Small intestine (tissue), 7 donors: ENCODE measurements at regions not wholly inside any gene's neighbourhood (a gene's known extent, or its start where the extent isn't known, plus 50 kb on each side); places are given as distances from the start of the nearest gene placed in this dataset.

Source experiments
- DNase-seq, 2 donors: peaks; one replicate each; pipeline versions ENCODE4 v3.0.0 to v3.0.0-alpha.2; 2013
- FAIRE-seq: peaks from 2 replicates; lab custom pipeline; 2012; peaks lifted over from hg19 to GRCh38; lab: Jason Lieb, UNC
- H3K27ac ChIP-seq, 3 donors: one replicate each; pipeline ENCODE4 v1.5.1; 2013; ENCODE audit warnings: low read length in 2 of 3, mild to moderate bottlenecking in 2 of 3, control low read depth in 1 of 3, inconsistent platforms in 1 of 3, low read depth in 1 of 3, moderate library complexity in 1 of 3
- H3K27me3 ChIP-seq, 3 donors: one replicate each; pipeline ENCODE4 v1.6.1; 2013; ENCODE audit warnings: low read length in 3 of 3, inconsistent platforms in 1 of 3; ENCODE audit not compliant: control insufficient read depth in 3 of 3, insufficient read depth in 3 of 3
- H3K36me3 ChIP-seq, 3 donors: one replicate each; pipeline ENCODE4 v1.6.1; 2013; ENCODE audit warnings: low read length in 3 of 3, inconsistent platforms in 1 of 3, low read depth in 1 of 3, mild to moderate bottlenecking in 1 of 3, moderate library complexity in 1 of 3; ENCODE audit not compliant: control insufficient read depth in 3 of 3, insufficient read depth in 2 of 3
- H3K4me1 ChIP-seq, 3 donors: one replicate each; pipeline ENCODE4 v1.6.1; 2013; ENCODE audit warnings: low read length in 2 of 3, inconsistent platforms in 1 of 3, low read depth in 1 of 3, mild to moderate bottlenecking in 1 of 3, moderate library complexity in 1 of 3; ENCODE audit not compliant: control insufficient read depth in 3 of 3, insufficient read depth in 2 of 3
- H3K4me3 ChIP-seq, 3 donors: one replicate each; pipeline ENCODE4 v1.5.1; 2013; ENCODE audit warnings: low read length in 3 of 3, control low read depth in 1 of 3, inconsistent platforms in 1 of 3, low read depth in 1 of 3, mild to moderate bottlenecking in 1 of 3, moderate library complexity in 1 of 3
- H3K9me3 ChIP-seq, 2 donors: one replicate each; pipeline ENCODE4 v1.6.1; 2013; ENCODE audit warnings: low read depth in 1 of 2, low read length in 1 of 2; ENCODE audit not compliant: control insufficient read depth in 2 of 2, insufficient read depth in 1 of 2
- WGBS, 3 donors: extraction: QIAGEN DNeasy Blood & Tissue Kit; methylation state at CpG; one replicate each; pipeline ENCODE4 v1.1.7; 2013; 5-methylcytosine and 5-hydroxymethylcytosine counted together
- donor health status: healthy with polysubstance abuse.
- donor health status: control.
- donor health status: control.
- donor health status: Bipolar disorder and iron deficiency.
- donor health status: healthy.

DNA sequence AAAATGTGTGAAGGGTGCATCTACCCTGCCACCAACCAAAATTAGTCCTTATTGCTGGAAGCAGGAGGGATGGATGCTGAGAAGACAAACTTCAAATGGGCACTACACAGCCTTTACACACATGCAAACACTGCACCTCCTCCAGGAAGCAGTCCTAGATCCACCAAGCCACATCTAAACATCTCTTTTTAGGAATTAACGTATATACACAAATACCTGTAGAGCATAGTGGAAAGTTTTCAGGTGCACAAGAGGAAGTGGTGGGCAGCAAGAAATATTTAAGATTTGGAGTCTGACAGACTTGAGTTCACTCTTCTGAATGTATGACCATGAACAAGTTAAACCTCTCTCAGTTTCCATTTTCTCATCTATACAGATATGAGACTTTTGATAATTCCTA lies 456.6 kb upstream of the PROK2 start:
- H3K4me3 ChIP-seq, result no peak overlapping the region
- 76 to 92% (median 76%) methylated on average over 1 of the region's 1 CpG for WGBS, 3 donors
- FAIRE-seq (no peak), DNase-seq (no peak)
- no peaks in the 10 kb centered on the region for H3K36me3 ChIP-seq
- no peak overlapping the region for H3K27ac ChIP-seq
- peaks cover 0 to 3% (median 0%) of the 10 kb centered on the region in 3 donors for H3K4me1 ChIP-seq
- H3K27me3 ChIP-seq, result peaks cover 0 to 2% (median 0%) of the 10 kb centered on the region in 3 donors
- H3K9me3 ChIP-seq, result no peaks in the 10 kb centered on the region

DNA sequence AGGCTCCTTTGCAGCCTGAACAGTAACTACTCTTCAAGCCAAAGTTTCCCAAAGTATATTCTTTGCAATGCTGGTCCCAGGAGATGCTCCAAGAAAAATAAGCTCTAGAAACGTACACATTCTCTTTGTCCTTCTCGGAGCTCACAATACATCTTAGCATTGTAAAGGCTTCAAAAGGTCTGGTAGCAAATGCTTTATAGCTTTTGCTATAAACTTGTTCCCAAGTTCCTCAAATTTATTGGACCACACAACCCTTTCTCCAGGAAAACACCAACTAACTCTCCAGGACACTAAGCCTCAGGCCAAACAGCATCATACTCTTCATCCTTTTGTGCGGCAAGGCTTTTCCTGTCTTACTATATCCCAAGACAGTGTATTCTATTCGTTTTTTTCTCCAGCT lies 455.6 kb upstream of the PROK2 start:
- Histone ChIP-seq H3K27me3 (peaks cover 0 to 2% (median 0%) of the 10 kb centered on the region in 3 donors), H3K36me3 (no peaks in the 10 kb centered on the region), H3K4me3 (no peak overlapping the region), H3K4me1 (peaks cover 0 to 3% (median 0%) of the 10 kb centered on the region in 3 donors), H3K27ac (no peak overlapping the region), H3K9me3 (no peaks in the 10 kb centered on the region)
- whole genome bisulfite sequencing, 3 donors, result 79 to 81% (median 80%) methylated on average over 4 of the region's 4 CpGs
- DNase-seq (no peak), FAIRE-seq (no peak)

DNA sequence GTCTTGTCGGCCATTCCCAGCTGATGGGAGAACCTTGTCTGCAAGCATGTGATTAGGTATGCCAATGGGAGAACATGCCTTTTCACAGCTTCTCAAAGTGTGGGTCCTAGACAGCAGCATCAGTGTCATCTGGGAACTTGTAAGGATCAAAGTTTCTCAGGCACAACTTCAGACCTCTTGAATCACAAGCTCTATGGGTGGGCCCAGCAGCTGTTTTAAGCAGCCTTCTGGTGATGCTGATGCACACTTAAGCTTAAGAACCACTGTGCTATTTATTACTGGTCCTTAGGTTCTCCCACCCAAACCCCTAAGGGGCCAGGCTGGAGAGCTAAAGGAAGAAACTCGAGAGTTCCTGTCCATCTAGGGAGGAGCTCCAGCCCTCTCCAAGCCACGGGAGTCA lies 453.9 kb upstream of the PROK2 start:
- Histone ChIP-seq H3K4me1 (peaks cover 0 to 3% (median 0%) of the 10 kb centered on the region in 3 donors), H3K4me3 (no peak overlapping the region), H3K27ac (peak overlapping the region in 1 of 3 donors; percentile 6), H3K27me3 (peaks cover 0 to 6% (median 0%) of the 10 kb centered on the region in 3 donors), H3K9me3 (no peaks in the 10 kb centered on the region), H3K36me3 (no peaks in the 10 kb centered on the region)
- DNase-seq (no peak), FAIRE-seq (no peak)
- WGBS, 3 donors, result 57 to 78% (median 67%) methylated on average over 3 of the region's 3 CpGs

DNA sequence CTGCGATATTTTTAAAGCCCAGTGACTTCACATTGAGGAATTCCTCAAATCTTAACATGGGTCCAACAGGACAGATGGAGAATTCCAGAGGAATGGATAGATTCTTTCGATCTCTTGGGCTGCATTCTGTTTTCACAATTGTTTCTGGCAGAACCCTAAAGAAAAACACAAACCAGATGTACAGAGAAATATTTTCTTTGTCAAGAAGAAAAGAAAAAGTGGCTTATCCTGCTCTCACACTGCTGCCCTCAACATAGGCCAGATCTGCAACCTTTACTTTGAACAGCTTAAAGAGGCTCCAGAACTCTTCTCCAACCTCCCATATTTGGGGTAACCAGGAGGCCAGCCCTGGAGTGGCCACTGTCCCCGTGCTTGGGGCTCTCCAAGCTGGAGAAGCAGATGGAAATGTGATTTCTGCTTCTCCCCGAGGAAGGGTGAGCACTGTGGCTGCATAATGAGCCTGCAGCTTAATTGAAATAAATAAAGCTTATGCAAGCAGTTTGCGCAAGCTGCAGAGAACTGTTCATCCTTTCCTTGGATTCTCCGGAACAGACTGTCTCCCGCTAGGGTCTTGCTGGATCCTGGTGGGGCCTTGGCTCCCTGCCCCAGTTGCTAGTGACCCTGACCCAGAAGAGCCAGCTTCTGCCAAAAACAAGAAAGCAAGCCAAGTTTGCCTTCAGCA lies 453.2 kb upstream of the PROK2 start:
- Histone ChIP-seq H3K9me3 (peaks cover 0 to 6% of the 10 kb centered on the region in 2 donors), H3K4me1 (peaks cover 0 to 3% (median 0%) of the 10 kb centered on the region in 3 donors), H3K27ac (peak overlapping the region in 2 of 3 donors; percentile 6 to 43), H3K4me3 (no peak overlapping the region), H3K36me3 (no peaks in the 10 kb centered on the region), H3K27me3 (peaks cover 0 to 6% (median 0%) of the 10 kb centered on the region in 3 donors)
- no peak for DNase-seq
- WGBS, 3 donors, result 73 to 80% (median 77%) methylated on average over 7 of the region's 7 CpGs
- FAIRE-seq, result no peak

- WGBS, 3 donors, result 77 to 97% (median 89%) methylated on average over 2 of the region's 2 CpGs
- Histone ChIP-seq H3K27ac (no peak overlapping the region), H3K9me3 (peaks cover 0 to 11% of the 10 kb centered on the region in 2 donors), H3K4me3 (no peak overlapping the region), H3K27me3 (peaks cover 0 to 6% (median 0%) of the 10 kb centered on the region in 3 donors), H3K36me3 (no peaks in the 10 kb centered on the region), H3K4me1 (peaks cover 0 to 3% (median 0%) of the 10 kb centered on the region in 3 donors)
- FAIRE-seq (no peak), DNase-seq (no peak)
Measured at GRCh38 chr3:72237679-72238009, 452.7 kb upstream of the PROK2 start.

DNA sequence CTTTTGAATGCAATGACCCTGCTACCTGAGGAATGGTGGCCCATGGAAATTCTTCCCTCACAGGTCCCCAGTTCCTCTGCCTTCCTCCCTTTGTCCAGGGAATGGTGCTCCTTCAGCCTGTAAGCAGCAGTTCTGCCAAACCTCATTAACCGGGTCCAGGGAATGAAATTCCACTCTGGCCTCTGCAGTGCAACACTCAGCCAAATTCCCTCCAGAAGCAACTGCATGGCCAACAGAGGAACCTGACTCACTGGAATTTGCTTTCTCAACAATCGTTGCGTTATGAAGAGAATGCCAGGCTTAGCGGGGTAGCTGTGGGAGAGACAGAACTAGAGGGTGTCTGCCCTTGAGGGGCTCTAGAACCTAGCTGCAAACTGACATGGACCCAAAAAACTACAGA lies 449.4 kb upstream of the PROK2 start:
- WGBS, 3 donors, result 68 to 88% (median 76%) methylated on average over 4 of the region's 4 CpGs
- no peaks in the 10 kb centered on the region for H3K36me3 ChIP-seq

DNA sequence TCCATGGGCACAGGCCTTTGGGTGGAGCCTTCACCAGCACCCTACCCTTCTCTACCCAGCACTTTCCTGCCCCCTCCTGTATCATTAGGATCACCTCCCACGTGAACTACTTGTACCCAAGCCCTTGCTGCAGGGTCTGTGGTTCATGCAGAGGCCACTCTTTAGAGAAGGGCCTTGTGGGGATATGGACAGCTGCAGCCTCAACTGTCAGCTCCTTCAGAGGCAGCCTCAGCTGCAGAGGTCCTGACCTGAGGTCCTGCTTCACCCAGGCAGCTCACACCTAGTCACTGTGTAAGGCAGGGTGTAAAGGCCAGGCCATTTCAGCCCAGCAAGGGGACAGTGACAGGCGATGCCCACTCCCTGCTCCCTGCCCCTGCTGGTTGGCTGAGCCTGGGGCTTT lies 448.6 kb upstream of the PROK2 start:
- Histone ChIP-seq H3K27me3 (peaks cover 0 to 14% (median 0%) of the 10 kb centered on the region in 3 donors), H3K4me3 (no peak overlapping the region), H3K9me3 (peaks cover 0 to 13% of the 10 kb centered on the region in 2 donors), H3K27ac (no peak overlapping the region), H3K4me1 (peaks cover 0 to 2% (median 0%) of the 10 kb centered on the region in 3 donors), H3K36me3 (no peaks in the 10 kb centered on the region)
- DNase-seq (no peak), FAIRE-seq (no peak)
- WGBS, 3 donors, result 74 to 84% (median 75%) methylated on average over 2 of the region's 2 CpGs

More for the DNA sequence above, 449.4 kb upstream of the PROK2 start:
- no peak overlapping the region for H3K4me3 ChIP-seq
- FAIRE-seq (no peak), DNase-seq (no peak)
- peaks cover 0 to 13% of the 10 kb centered on the region in 2 donors for H3K9me3 ChIP-seq
- peaks cover 0 to 3% (median 0%) of the 10 kb centered on the region in 3 donors for H3K4me1 ChIP-seq
- no peak overlapping the region for H3K27ac ChIP-seq
- H3K27me3 ChIP-seq, result peaks cover 0 to 14% (median 0%) of the 10 kb centered on the region in 3 donors

GRCh38 chr3:72232777-72233176 lies 447.8 kb upstream of the PROK2 start:
- no peak overlapping the region for H3K4me3 ChIP-seq
- H3K36me3 ChIP-seq, result no peaks in the 10 kb centered on the region
- WGBS, 3 donors, result 68 to 78% (median 76%) methylated on average over 6 of the region's 6 CpGs
- peaks cover 0 to 13% of the 10 kb centered on the region in 2 donors for H3K9me3 ChIP-seq
- no peak overlapping the region for H3K27ac ChIP-seq
- H3K27me3 ChIP-seq, result peaks cover 0 to 14% (median 0%) of the 10 kb centered on the region in 3 donors
- no peaks in the 10 kb centered on the region for H3K4me1 ChIP-seq
- no peak for FAIRE-seq
- no peak for DNase-seq
